A673 (cell line): ENCODE measurements at regions not wholly inside any gene's neighbourhood (a gene's known extent, or its start where the extent isn't known, plus 50 kb on each side); places are given as distances from the start of the nearest gene placed in this dataset.

Source experiments
- EZH2 ChIP-seq: fragments of 200-600 bp; sonication (generic); IDR thresholded peaks from 2 replicates; pipeline ENCODE4 v1.6.1; 2017; ENCODE audit warnings: borderline replicate concordance, low read depth, mild to moderate bottlenecking, mixed read lengths, antibody characterized with exemption, low read length; ENCODE audit not compliant: poor library complexity, severe bottlenecking
- TF ChIP-seq, protein P1 (sequence below): fragments of 300-800, 200-600 bp; sonication (generic); conservative IDR thresholded peaks from 2 replicates; pipeline ENCODE4 v1.5.1; 2017; ENCODE audit warnings: low read depth, mild to moderate bottlenecking, antibody characterized with exemption, low read length, moderate library complexity, mixed read lengths

DNA sequence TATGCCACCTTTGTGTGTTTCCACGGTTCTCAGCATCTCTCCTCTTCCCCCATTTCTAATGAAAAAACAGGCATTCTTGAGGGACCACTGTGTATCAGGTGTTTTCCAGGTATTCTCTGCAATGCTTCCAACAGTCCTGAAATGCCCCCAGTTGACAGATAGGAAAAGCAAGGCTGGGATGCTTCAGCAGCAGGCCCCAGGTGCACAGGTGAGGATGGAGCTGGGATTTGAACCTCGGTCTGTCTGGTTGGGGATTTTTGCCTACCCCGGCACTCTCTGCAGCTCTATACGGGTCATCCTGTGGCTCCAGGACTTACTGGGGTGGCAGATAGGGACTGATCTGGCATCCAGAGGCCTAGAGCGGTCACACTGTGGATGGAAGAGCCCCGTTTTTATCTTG is 180.5 kb upstream of the GSE1 start:
- TF ChIP-seq, protein P1, sequence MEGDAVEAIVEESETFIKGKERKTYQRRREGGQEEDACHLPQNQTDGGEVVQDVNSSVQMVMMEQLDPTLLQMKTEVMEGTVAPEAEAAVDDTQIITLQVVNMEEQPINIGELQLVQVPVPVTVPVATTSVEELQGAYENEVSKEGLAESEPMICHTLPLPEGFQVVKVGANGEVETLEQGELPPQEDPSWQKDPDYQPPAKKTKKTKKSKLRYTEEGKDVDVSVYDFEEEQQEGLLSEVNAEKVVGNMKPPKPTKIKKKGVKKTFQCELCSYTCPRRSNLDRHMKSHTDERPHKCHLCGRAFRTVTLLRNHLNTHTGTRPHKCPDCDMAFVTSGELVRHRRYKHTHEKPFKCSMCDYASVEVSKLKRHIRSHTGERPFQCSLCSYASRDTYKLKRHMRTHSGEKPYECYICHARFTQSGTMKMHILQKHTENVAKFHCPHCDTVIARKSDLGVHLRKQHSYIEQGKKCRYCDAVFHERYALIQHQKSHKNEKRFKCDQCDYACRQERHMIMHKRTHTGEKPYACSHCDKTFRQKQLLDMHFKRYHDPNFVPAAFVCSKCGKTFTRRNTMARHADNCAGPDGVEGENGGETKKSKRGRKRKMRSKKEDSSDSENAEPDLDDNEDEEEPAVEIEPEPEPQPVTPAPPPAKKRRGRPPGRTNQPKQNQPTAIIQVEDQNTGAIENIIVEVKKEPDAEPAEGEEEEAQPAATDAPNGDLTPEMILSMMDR: no peak
- TF ChIP-seq EZH2: no peak
